ENCODE measurements at regions not wholly inside any gene's neighbourhood (a gene's known extent, or its start where the extent isn't known, plus 50 kb on each side); places are given as distances from the start of the nearest gene placed in this dataset.
A peak's percentile ranks its signal among the peaks of the same experiment; 100 is the strongest.

DNA sequence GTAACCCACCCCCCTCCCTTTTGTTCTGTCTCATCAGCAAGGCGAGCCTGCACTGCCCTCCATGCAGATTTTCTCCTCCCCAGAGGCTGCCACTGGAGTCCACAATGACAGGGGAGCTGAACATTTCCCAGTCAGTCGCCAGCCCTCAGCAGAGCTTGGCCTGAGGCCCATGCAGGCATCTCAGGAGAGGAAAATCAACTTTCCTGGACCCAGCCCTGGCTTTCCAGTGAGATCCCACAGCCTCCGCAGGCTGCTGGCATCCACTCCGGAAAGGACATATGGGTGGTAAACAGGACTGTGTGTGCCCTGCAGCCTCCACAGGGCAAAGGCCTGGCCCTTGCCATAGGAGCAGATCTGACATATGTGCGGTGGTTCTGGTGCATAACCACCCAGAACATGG lies 253.8 kb downstream of the TNS1 start:
- DNase-seq, result no peak

DNA sequence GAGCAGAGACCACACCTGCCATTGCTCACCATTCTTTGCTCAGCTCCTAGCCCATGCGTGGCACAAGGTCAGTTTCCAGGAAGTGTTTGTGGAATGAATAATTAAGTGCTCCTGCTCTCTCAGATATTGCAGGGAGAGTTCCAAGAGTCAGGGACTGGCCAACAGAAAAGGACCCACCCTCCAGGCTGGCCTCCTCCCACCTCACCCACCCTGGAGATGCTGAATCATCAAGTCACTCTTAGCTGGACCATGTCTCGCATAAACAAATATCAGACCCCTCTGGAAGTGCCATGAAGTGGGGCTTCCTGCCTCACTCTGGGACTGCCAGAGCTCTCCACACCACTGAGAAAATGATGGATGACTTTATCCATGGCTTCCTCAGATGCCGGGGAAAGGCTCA lies 256.0 kb downstream of the TNS1 start:
- no peak for DNase-seq

DNA sequence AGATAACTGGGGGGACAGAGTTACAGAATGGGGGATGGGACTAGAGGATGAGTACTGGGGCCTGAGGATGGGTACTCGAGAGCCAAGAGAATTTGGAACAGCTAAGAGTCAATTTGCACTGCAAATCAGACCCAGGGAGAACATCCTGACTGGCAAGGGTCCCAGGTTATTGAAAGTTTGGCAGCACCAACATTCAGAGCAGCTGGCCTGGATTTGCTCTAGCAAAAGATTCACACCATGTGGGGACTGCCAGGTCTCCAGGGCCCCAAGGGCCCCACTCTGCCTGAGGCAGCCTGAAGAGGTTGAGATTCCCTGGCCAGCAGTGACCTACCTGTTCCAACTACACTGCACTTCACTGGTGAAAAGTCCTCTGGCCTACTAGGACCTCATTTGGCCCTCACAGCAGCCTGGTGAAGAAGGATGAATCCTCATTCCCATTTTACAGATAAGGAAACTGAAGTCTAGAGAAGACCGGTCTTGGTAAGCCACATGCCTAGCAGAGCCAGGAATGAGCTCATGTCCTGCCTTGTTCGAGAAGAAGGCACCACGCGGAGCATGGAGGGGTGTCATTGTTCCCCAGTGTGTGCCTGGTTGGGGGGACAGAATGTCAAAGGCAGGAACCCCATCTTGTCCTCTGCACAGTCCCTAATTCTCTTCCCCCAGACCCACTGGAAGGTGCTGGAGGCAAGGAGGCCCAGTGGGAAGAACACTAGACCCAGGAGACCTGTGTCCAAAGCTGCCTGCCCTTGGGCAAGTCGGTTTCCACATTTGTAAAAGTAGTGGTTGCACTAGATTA lies 258.6 kb downstream of the TNS1 start:
- no peak for DNase-seq

DNA sequence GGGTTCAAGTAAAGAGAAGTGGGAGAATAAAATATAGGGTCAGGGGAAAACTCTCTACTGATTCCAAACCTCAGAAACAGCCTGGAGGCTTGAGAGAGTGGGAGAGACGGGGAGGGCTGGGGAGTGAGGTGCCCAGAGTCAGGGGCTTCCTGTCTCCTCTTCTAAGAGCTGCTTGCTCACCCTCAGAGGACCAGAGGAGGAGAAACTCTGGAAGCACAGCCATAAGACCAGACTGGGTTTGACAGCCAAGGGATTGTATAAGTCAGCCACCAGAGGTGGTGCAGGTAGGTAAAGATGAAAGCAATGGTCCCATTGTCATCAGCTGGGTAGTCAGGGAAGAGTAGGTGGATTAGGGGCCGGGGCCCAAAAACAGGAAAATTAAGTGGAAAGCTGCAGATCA lies 259.4 kb downstream of the TNS1 start:
- no peak for DNase-seq

GRCh38 chr2:217742841-217743240 lies 260.0 kb downstream of the TNS1 start:
- peak; percentile 82 to 86 (median 86) for DNase-seq

- peak in 1 of 3 donors; percentile 24 for DNase-seq
These were observed 260.5 kb downstream of the TNS1 start for GRCh38 chr2:217742276-217742675.

- no peak for DNase-seq
These were observed 261.3 kb downstream of the TNS1 start for GRCh38 chr2:217741381-217741955.

- DNase-seq, result peak; percentile 47 to 68 (median 55)
These were observed 262.0 kb downstream of the TNS1 start for GRCh38 chr2:217740756-217741155.

GRCh38 chr2:217740178-217740577 lies 262.6 kb downstream of the TNS1 start:
- no peak for DNase-seq

GRCh38 chr2:217739741-217740140 lies 263.1 kb downstream of the TNS1 start:
- no peak for DNase-seq

GRCh38 chr2:217738061-217738460 lies 264.7 kb downstream of the TNS1 start:
- DNase-seq, result peak; percentile 62 to 75 (median 71)

DNA sequence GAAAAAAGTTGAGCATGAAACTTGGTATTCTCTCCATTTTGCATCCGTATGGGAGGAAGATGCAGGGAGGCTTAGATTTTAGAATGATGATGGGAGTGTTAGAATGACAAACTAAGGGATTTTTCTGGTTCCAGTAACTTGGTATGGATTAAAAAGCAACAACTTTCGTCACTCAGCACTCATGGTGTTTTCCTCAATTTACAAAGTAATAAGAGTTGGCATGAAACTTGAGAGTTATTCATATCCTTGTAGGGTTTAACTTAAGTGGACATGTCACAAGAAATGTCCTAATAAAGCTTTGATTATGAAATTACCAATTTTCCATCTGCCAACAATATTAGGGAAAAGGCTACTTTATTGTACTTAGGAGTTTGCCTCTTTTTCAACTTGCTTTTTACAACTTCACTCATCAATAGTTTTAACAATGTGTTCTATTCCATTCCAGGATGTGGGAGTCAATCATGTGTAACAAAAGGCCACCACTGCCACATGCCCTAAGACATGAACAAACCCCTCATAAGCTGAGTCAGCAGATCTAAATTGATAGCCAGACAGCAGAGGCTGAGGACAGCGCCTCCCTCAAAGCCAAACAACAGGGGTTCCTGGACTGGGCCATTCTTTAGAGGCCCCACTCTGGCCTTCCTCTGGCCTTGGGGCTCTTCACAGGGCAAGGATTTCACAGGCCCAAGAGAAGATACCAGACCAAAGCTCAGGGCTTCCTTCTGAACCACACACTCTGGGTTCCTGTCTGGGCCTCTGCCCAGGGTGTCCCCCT lies 265.8 kb downstream of the TNS1 start:
- DNase-seq, result peak; percentile 52 to 90 (median 70)

- no peak for DNase-seq
These were observed 266.9 kb downstream of the TNS1 start for GRCh38 chr2:217735899-217736298.

- DNase-seq, result no peak
These were observed 267.8 kb downstream of the TNS1 start for GRCh38 chr2:217735034-217735433.

DNA sequence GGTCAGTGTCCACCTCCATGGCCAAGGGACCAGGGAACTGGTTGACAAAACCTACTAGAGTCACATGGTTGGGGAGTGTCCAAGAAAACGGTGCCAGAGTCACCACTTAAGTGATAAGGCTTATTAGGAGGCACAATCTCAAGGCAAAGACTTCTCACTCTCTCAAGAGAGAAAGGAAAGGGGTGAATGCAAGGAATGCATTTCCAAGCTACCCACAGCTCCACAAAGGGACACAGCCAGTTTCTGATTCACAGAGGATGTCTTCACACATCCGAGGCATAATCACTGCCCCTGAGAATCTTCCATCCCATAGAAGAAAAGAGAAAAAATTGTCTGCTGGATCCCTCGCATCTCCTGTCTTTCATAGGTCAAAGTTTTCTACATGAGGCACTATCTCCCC lies 269.3 kb downstream of the TNS1 start:
- DNase-seq, result no peak

DNA sequence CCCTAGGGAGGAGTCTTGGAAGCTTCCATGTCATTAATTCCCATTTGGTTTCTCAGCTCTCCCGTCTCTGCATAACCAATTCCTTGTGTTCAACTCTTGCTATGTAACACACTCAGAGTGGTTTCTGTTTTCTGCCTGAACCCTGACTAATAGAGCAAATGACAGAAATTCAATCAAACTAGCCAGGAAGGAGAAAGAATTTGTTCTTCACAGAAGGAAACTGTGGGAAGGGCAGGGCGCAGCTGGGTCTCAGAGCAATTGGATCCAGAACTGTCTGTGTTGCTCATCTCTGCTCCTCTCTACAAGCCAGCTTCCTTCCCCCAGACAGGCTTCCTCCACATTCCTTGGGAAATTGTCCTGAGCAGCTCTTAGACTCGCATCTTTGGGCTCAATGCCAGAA lies 269.8 kb downstream of the TNS1 start:
- DNase-seq, result no peak

GRCh38 chr2:217731805-217732204 lies 271.0 kb downstream of the TNS1 start:
- peak; percentile 34 to 65 (median 47) for DNase-seq

- no peak for DNase-seq
These were observed 273.3 kb downstream of the TNS1 start for GRCh38 chr2:217729421-217730053.

DNA sequence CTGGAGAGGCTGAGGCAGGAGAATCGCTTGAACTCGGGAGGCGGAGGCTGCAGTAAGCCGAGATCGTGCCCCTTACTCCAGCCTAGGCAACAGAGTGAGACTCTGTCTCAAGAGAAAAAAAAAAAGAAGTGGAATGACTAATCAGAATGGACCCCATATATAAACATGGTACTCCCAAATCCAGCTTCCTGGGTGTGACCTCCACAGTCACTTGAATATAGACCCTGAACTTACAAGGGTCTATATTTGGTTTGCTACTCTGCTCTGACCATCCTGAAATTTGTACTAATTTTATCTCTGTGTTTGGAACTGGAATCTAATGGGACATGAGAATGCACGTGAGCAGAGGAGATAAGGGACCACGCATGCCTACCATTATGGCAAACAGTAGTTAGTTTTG lies 275.0 kb downstream of the TNS1 start:
- DNase-seq, result no peak

- no peak for DNase-seq
These were observed 277.4 kb downstream of the TNS1 start for GRCh38 chr2:217725409-217725808.

GRCh38 chr2:217724471-217724870 lies 278.3 kb downstream of the TNS1 start:
- no peak for DNase-seq

DNA sequence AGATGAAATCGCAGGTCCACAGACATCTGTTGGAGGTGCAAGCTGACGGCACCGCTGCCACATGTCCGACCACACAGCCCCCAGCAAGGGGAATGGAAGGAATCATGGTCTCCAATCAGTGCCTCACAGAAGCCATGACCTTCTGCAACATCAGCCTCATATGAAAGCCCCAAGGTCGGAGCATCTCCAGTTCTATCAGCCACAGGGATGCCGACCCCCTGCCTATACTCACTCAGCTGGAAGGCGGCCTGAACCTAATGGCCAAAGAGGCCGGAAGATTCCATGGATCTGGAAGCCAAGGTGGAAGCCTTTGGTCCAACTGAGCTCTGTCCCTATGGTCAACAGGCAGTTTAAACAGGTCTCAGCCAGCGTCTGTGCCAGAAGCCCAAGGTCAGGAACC lies 278.8 kb downstream of the TNS1 start:
- DNase-seq, result no peak

DNA sequence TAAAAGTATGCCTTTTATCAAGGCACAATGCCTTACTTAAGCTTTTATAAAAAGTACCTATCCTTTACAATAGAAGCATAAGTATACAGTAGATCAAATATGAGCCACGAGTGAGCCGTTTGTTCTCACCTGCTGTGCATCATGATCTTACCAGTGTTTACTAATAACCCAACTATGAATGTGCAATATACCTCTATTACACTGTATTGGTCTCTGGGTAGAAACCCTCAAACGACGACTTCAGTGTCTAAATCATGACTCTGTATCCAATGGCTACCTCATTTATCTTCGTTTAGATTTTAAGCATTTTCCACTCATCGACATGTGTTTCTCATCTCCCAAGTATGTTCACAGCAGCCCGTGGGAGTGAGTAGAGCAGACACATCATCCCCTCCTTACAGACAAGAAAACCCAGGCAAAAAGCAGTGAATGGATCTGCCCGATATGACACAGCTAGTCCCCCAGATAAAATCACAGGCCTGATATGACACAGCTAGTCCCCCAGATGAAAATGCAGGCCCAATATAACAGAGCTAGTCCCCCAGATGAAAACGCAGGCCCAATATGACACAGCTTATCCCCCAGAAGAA lies 279.8 kb downstream of the TNS1 start:
- DNase-seq, result no peak
